ENCODE measurements at regions not wholly inside any gene's neighbourhood (a gene's known extent, or its start where the extent isn't known, plus 50 kb on each side); places are given as distances from the start of the nearest gene placed in this dataset.

GRCh38 chr2:7193457-7193856 is 276.2 kb downstream of the RNF144A start:
- no peak for TF ChIP-seq CTCF (IDR thresholded peaks at IDR 0.05; ENCODE audit: low read length)
- no peak for TF ChIP-seq EZH2 (optimal IDR thresholded peaks at IDR 0.05; ENCODE audit: low read depth, low read length)
